Prostate gland (tissue), 2 donors: ENCODE measurements at regions not wholly inside any gene's neighbourhood (a gene's known extent, or its start where the extent isn't known, plus 50 kb on each side); places are given as distances from the start of the nearest gene placed in this dataset.

Experiments
- CTCF ChIP-seq, 4 experiments: fragments of 200-600 bp in 2 of 4; fragments of 450-650 bp in 2 of 4; sonication (generic) in 2 of 4; IDR thresholded peaks; 1 replicate in 3 of 4; 2 replicates in 1 of 4; pipeline ENCODE4 v1.5.1; 2016 to 2019; ENCODE audit warnings: antibody characterized with exemption in 4 of 4, mild to moderate bottlenecking in 2 of 4, moderate library complexity in 2 of 4
- POLR2A ChIP-seq: fragments of 450-650 bp; IDR thresholded peaks from one replicate; pipeline ENCODE4 v1.6.1; 2016; ENCODE audit warnings: antibody characterized with exemption, mild to moderate bottlenecking
- POLR2AphosphoS5 ChIP-seq: sonication (generic); formaldehyde crosslinking; IDR thresholded peaks from one replicate; pipeline ENCODE4 v1.6.1; 2017; ENCODE audit warnings: antibody characterized with exemption

GRCh38 chr1:72521659-72522058, 239.3 kb upstream of the NEGR1 start:
- TF ChIP-seq CTCF (IDR thresholded peaks at IDR 0.05): no peak
- no peak for TF ChIP-seq POLR2A
- TF ChIP-seq POLR2AphosphoS5: no peak
